Upper lobe of left lung (tissue), 4 donors: ENCODE measurements at regions not wholly inside any gene's neighbourhood (a gene's known extent, or its start where the extent isn't known, plus 50 kb on each side); places are given as distances from the start of the nearest gene placed in this dataset.

Source experiments
- CTCF ChIP-seq, 6 experiments: fragments of 450-650 bp in 4 of 6; fragments of 200-600 bp in 2 of 6; sonication (generic) in 2 of 6; IDR thresholded peaks; one replicate each; pipeline ENCODE4 v1.5.1; 2016 to 2019; ENCODE audit warnings: antibody characterized with exemption in 6 of 6
- EP300 ChIP-seq, 4 donors: sonication (generic); formaldehyde crosslinking; IDR thresholded peaks; one replicate each; pipeline ENCODE4 v1.5.1; 2017; ENCODE audit warnings: antibody characterized with exemption in 4 of 4, control low read depth in 2 of 4
- POLR2A ChIP-seq, 4 donors: fragments of 450-650 bp; IDR thresholded peaks; one replicate each; pipeline ENCODE4 v1.5.1; 2016 to 2017; ENCODE audit warnings: antibody characterized with exemption in 4 of 4, mild to moderate bottlenecking in 2 of 4
- POLR2AphosphoS5 ChIP-seq, 2 donors: sonication (generic); formaldehyde crosslinking; IDR thresholded peaks; one replicate each; pipeline ENCODE4 v1.5.1; 2017; ENCODE audit warnings: antibody characterized with exemption in 2 of 2

- TF ChIP-seq CTCF (IDR thresholded peaks at IDR 0.05) (no peak), POLR2A (IDR thresholded peaks at IDR 0.05) (no peak), EP300 (IDR thresholded peaks at IDR 0.05) (no peak), POLR2AphosphoS5 (IDR thresholded peaks at IDR 0.05) (no peak)
Measured at GRCh38 chr21:32918478-32919120, 107.1 kb upstream of the OLIG2 start.
